ENCODE measurements at regions not wholly inside any gene's neighbourhood (a gene's known extent, or its start where the extent isn't known, plus 50 kb on each side); places are given as distances from the start of the nearest gene placed in this dataset.
"Not testable (repeated sequence)": the region's sequence is repeated elsewhere in the genome, so short reads cannot be mapped to it uniquely, and the experiment has no call there.

DNA sequence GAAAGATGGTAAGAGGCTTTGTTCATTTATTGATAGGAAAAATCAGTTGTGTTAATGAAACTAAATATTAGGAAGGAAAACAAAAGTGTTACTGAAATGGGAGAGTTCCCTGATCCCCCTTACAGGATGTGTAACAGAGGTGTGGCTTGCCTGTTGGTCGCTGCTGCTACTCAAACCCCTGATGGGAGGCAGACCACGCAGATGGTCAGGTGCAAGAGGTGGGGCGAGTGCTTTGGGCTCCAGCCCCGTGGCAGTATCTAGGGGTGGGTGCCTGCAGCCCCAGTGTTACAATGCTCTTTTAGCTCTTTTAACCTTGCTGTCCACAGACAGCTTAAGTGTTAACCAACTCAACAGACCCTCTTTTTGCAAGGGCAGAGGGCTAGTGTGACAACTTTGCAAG lies 319.6 kb upstream of the DCN start:
- DNase-seq = no peak

DNA sequence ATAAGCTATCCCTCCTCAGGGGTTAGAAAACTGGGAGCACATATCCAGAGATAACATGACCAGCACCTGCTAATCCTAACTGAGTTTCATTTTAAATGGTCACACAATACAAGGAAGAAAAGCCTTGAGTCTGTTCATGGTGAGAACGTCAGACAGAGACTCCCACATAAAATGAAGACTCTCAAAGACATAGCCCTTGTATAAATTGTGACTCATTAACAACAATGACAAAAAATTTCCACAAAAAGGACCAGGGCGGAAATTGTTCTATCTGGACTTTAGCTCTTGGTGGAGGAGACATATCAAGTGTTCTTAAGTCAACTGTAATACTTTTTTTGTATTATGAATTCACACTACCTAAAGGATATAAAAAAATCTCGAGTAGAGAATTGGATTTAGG lies 313.7 kb upstream of the DCN start:
- no peak for DNase-seq

DNA sequence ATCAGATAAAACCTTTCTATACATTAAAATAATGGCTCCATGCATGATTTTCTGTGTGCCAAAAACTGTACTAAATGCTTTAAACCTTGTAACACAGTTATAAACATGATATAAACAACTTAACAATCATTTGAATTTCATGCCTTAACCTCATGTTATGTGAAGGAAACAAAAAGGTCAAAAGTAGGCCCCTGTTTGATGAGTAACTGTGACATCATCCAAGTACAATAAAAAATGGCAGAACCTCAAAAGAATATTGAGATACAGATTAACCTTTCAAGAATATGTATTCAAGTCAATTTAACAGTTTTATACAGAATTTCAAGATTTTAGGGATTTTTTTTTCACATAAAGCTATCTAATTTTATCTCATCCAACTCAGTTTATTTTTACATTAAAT lies 310.7 kb upstream of the DCN start:
- DNase-seq = no peak

DNA sequence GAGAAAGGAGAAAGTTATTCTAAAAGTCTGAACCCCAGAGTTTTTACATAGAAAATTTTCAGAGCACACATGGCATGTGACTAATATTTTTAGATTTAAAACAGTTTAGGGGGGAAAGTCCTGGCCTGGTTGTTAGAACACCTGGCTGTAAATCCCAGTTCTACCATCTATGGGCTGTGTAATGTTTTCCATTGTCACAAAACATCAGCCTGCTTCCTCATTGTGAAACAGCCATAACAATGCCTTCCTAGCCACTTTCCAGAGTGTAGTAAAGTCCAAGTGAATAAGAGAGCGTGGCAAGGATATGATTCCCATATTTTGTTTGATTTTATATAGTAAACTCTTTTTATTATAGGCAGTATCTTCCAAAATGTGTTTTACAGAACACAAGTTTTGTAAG lies 310.0 kb upstream of the DCN start:
- DNase-seq = no peak

DNA sequence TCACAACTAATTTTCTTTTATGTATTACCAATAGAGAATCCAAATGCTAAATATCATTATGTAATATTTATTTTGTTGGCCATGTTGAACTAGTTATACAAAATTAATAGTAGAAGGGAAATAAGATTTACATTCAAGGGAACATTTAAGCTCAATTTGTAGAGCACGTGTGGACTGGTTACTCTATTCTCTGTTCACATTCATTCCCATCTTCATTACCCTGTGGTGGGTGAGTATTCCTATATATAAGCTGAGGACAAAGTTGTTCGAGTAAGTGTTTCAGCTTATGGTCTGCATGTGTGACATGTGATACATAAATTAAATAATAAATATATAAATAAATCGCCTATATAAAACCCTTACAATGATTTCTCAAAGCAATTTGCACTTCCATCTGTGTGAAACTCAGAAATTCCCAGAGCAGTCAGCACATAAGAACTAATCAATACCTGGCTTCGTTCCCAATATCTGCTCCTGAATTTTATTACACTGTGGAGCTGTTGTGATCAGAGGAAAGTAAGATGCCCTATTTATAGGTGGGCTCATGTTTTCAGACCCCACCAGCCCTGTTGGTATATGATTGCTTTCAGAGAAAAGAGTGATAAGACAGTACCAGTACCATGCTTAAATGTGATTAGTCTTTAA lies 308.2 kb upstream of the DCN start:
- no peak for DNase-seq

DNA sequence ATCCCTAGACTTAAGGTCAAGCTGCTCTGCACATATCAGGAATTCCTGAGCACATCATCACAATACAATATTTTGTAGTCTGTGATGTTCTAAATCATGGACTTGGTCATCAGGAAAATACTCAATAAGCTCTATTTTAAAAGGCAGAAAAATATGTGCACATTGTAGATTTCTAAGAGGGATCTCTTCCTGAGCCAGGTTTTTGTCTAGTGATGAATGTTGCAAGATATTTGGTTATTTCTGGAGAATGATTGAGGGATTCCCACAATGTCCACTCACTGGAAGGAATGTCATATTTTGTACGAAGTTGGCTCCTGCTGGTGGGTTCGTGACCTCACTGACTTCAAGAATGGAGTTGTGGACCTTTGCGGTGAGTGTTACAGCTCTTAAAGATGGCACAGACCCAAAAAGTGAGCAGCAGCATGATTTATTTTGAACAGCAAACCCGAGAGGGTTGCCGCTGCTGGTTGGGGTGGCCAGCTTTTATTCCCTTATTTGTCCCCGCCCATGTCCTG lies 300.9 kb upstream of the DCN start:
- no peak for DNase-seq

DNA sequence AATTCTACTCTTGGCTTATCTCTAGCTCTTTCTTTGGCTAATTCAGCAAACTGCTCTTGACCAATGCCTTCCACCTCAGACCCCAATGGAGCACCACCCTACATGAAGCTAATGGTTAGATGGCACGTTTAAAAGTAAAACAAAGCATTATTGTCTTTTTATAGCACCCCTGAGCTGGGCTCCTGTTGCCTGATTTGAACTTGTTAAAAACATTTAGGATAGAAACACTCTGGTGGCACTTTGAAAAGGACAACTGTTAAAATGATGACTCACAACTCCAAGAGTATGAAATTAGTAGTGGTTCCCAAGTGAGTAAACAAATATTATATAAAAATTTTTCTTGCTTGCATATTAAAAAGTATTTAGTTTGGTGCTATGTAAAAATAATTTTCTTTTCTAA lies 299.6 kb upstream of the DCN start:
- no peak for DNase-seq

DNA sequence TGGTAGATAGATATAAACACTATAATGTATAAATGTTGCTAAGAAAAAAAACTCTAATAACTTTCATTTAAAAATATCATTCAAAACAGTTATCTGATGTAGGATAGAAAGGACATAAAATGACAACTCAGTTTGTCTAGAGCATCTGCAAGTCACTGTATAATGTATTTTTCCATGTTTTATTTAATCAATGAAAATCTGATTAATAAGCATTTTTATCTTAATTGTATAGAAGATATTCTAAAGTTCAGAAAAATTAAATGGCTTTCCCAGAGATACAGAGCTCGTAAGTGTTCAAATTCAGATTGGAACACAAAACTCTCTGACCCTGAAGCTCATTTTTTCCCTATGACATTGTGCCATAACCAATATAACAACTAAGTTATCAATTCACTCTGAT lies 295.9 kb upstream of the DCN start:
- no peak for DNase-seq

DNA sequence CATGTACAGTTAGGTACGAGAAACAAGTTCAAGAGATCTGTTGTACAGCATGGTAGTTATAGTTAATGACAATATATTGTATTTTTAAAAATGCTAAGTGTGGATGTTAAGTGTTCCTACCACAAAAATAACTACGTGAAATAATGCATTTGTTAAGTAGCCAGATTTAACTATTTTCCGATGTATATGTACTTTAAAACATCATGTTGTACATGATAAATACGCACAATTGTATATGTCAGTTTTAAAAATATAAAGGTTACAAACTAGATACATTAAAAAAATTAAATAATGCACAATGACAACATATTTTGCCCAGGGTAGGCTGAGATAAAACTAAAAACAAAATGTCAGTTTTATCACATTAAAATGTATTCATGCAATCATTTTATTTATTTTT lies 285.1 kb upstream of the DCN start:
- DNase-seq = no peak

DNA sequence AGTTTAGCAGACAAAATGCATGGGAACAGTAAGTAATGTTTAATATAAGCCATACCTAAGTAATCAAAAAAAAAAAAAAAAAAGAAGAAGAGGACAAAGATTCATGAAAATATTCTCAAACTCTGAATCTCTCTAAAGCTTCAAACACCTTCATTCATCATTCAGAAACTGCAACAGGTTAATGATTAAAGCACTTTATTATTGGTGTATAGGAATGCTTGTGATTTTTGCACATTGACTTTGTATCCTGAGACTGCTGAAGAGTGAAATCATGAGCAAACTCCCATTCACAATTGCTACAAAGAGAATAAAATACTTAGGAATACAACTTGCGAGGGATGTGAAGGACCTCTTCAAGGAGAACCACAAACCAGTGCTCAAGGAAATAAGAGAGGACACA lies 278.4 kb upstream of the DCN start:
- no peak for DNase-seq

DNA sequence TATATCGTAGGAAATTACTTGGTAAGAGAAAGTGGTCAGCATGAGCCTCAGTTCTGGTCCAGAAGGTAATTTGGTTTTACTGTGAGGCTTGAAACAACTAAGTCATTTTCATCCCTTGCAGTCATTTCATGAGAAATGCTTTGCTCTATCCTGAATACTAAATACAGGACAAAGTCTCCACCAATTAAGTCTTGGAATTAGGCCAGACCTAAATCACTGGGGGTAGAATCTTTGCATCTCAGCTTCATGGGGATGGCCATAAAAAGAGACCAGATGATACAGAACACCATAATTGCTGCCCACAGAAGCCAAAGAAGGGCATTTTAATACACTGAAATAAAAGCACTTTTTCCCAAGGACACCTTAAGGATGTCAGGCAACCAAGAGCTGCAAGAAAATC lies 277.9 kb upstream of the DCN start:
- no peak for DNase-seq

DNA sequence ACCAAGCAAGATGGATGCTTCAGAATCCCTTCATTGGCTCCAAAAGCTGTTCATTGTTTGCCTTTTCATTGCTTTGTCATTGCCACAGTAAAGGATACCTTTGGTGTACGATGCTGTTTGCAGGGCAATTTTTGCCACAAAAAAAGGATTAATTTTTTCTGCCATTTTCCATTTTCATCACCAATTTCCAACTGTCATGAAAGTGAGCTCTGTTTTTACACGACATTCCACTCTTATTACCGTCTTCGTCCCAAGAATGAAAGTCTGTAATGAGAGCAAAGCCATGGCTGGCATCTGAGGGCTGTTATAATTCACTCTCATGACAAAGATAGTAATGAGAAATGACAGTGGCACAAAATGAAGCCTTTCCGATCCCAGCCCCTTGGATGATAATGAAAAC lies 272.7 kb upstream of the DCN start:
- no peak for DNase-seq

DNA sequence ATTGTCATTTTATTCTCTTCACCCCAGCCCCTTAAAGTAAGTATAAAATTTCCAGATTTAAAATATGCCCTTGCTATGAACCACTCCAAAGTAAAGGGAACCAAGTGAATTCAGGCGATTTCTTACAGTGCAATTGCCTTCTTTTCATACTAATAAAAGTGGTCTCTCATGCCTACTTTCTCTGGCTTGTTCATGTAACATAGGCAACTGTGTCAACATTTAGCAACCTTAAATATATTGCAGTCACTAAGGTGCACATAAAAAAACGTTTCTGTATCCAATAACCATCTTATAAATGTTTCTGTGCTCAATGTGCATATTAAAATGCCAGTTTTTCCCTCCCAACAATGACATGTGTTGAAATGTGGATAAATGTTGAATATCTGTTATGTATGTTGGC lies 271.6 kb upstream of the DCN start:
- no peak for DNase-seq

DNA sequence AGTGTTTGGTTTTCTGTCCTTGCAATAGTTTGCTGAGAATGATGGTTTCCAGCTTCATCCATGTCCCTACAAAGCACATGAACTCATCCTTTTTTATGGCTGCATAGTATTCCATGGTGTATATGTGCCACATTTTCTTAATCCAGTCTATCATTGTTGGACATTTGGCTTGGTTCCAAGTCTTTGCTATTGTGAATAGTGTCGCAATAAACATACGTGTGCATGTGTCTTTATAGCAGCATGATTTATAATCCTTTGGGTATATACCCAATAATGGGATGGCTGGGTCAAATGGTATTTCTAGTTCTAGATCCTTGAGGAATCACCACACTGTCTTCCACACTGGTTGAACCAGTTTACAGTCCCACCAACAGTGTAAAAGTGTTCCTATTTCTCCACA lies 269.8 kb upstream of the DCN start:
- DNase-seq = not testable (repeated sequence)

DNA sequence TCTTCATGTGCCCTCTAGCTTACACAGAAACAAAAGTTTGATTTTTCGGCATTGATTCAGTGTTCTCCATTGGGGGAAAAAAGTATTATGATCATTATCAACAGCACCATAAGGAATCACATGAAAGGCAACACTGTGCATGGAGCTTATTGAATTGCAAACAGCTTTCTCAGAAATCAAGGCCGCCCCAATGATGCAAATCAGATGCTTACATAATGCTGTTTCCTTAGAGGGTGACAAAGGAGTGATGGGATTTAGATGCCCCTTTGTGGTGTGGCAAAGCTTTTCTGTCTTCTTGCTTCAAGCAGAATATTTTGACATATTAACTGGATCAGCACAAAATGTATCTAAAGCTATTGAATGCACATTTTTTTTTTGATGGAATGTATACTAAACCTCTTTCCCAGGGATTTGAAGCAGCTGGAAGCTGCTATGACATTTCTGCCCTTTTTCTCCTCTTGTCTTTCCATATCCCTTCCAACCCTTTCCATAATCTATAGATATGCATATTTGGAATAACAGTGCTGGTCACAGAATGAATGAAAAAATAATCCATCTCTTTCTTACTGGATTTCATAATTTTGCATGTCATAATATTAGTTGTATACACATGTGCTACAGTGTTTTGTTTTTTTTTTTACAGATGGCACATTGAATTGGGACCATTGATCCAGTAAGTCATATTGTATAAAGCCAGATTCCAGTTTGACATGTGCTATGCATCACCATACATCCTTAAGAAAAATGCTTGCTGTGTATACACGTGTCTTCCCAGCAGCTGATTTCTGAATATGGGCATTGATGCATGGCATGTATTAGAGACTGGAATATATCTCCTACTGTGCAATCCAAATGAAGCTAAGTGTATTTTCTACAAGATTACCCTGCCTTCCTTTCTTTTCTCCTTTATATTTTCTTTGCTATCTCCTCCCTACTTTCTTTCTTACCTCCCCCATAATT lies 259.7 kb upstream of the DCN start:
- no peak for DNase-seq

DNA sequence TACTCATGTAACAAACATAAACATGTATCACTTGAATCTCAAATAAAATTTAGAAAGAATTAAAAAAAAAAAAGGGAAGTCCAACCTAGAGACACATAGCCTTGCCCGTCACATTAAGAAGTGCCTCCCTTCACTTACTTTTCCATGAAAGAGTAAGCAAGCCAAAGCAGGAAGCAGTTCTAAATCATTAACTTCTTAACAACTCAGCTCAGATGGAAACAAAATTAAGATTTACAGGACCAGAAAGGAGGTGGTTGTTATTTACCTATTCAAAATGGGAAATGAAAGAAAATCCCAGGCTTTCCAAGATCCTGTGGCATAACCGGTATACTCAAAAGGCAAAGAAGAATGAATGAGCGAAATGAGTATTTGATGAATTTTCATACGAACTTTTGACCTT lies 258.6 kb upstream of the DCN start:
- DNase-seq = no peak

DNA sequence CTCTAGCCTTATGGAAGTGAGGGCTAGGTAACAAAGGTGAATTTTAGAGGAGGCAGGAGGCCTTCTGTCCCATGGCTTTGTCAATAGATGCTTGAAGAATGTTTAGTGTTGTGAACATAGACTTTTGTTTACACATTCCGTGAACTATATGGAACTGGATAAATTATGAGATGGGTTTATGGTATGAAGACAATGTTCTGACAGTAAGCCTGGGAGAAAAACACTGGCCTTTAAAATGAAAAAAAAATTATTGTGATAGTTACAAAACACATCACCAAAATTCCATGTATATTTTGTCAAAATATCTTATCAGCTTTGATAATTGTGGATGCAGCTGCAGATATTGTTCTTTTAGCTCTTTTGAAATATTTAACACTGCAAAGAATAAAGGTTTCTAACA lies 251.5 kb upstream of the DCN start:
- no peak for DNase-seq

DNA sequence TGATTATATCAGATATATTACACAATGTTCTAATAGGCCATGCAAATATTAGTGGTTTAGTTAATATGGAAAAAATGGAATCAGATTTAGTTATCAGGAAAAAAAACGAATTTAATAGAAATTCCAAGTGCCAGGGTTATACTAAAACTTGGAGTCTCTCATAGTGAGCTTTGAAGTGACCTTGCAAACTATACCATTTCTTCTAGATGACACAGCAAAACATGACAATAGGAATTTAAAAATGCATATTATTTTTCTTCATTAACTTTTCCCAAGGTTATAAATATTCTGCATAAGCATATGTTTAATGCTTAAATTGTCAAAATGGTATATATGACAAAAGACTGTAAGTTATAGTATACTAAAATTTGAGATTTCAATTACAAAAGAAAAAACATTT lies 250.1 kb upstream of the DCN start:
- DNase-seq = no peak

DNA sequence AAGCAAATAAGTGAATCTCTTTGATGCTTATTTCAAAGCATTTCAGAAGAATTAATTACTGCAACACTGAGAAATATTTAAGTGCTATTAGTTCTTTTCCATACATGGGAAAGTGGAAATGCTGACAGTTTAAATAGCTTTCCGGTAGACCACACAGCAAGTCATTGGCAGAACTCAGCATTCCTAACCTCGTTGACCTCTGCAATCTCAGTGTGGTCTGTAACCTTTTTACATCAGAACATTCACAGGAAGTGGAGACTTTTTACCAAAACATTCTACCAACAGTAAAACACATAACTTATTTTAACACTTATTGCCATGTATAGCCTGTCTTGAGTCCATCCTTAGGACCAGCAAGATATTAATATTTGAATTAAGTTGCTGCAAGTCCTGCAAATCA lies 249.5 kb upstream of the DCN start:
- no peak for DNase-seq

DNA sequence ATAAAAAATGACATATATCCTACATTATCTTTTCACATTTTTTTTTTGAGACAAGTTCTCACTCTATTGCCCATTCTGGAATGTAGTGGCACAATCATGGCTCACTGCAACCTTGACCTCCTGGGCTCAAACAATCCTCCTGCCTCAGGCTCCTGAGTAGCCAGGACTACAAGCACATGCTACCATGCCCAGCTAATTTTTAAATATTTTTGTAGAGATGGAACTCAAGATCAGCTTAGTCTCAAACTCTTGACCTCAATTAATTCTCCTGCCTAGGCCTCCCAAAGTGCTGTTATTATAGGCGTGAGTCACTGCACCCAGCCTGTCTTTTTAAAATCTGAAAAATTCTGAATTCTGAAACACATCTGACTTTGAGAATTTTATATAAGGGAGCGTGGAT lies 241.9 kb upstream of the DCN start:
- no peak for DNase-seq

DNA sequence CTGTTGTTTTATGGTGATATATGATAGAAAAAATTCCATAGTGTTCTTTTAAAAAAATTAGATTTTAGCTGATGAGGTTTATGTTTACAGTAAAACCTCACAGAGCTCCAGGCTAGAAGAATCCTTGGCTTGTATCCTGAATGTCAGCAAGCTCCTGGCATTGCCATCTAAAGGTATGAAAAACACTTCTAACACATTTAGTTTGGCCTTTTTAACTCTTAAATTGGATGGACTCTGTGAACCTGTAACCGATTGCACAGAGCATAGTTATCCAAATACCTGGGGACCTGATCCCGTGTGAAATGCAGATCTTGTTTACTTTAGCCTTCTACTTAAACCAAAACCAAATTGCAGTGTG lies 241.1 kb upstream of the DCN start:
- no peak for DNase-seq

DNA sequence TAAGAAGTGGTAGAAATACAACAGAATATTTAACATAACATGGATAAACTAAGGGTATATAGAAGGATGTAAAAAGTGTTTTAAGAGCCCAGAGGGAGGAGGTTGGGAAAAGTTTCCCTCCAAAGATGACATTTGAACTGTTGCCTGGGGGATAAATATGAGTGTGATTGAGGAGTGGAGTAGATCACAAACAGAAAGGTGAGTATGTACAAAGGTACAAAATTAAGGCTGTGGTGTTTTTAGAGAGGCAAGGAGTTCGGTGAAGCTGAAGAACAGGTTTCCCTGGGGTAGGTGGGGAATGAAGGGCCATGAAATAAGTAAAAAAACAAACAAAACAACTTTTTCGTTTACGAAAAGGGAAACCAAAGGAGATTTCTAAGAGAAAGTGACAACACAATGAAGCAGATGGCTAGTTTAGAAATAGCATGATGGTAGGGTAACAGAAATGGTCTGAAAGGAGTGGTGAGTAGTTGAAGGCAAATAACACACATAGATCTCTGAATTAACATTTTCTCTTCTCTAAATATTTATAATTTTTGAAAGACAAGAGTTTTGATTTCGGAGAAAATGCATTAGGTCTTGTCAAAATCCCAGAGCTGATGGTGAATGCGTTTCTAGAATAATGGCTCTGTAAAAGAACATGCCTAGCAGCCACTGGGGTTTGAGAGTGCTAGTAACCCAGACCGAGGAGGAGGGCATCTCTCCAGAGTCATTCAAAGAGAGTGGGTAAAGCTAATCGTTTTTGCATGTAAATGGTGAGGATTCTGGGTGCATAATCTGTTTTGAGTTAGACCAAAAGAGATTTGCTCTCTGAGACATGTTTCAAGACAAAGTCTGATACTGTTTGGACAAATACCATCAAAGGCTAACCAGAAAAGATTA lies 240.4 kb upstream of the DCN start:
- DNase-seq = no peak

DNA sequence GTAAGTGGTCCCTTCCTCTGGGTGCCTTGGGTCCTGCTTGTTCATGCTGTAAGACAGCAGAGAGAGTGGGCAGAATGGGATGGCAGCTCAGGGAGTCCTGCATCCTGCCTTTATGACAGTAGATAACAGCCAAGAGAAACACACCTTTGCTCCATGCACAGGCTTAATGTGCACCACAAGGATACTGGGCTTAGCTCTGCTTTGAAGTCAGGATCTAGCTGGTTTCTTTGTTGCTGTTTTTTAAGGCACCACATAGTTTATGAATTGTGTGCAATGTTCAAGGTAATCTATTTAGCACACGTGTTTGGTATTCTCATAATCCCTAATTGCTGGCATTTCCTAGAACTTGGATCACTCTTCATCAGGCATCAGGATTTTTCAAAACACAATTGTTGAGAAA lies 239.5 kb upstream of the DCN start:
- no peak for DNase-seq

DNA sequence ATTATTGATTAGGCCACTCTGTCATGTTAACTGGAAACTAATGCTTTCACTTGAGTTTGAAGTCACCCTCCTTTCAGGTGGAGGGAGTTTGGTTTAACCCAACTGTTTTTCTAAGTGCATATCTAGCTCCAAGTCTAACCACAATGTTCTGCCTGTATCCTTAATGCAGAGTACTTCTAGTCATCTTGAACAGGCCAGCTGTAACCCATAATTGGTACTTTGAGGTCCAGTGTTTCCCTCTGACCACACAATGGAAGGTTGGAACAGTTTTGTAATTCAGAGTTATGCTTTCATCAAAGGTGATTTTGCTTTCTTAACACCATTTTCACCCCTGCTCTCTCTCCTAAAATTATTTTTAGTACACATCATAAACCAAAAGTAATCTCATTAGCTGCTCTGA lies 237.2 kb upstream of the DCN start:
- no peak for DNase-seq

All from CD4-positive, alpha-beta T cell treated with Interleukin-4 for 4 hours (primary cell).